ENCODE measurements at regions not wholly inside any gene's neighbourhood (a gene's known extent, or its start where the extent isn't known, plus 50 kb on each side); places are given as distances from the start of the nearest gene placed in this dataset.

DNA sequence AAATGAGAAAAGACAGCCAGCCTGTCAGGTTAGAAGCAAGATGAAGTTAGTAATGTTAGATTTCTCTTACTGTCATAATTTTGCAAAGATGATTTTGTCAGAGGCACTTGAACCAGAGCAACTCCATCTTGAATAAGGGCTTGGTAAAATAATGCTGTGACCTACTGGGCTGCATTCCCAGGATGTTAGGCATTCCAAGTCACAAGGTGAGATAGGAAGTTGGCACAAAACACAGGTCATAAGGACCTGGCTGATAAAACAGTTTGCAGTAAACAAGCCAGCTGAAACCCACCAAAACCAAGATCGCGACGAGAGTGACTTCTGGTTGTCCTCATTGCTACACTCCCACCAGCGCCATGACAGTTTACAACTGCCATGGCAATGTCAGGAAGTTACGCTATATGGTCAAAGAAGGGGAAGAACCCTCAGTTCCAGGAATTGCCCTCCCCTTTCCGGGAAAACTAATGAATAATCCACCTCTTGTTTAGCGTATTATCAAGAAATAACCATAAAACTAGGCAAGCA lies 1313.5 kb upstream of the TMEM132C start:
- TF ChIP-seq, protein P1, sequence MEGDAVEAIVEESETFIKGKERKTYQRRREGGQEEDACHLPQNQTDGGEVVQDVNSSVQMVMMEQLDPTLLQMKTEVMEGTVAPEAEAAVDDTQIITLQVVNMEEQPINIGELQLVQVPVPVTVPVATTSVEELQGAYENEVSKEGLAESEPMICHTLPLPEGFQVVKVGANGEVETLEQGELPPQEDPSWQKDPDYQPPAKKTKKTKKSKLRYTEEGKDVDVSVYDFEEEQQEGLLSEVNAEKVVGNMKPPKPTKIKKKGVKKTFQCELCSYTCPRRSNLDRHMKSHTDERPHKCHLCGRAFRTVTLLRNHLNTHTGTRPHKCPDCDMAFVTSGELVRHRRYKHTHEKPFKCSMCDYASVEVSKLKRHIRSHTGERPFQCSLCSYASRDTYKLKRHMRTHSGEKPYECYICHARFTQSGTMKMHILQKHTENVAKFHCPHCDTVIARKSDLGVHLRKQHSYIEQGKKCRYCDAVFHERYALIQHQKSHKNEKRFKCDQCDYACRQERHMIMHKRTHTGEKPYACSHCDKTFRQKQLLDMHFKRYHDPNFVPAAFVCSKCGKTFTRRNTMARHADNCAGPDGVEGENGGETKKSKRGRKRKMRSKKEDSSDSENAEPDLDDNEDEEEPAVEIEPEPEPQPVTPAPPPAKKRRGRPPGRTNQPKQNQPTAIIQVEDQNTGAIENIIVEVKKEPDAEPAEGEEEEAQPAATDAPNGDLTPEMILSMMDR (IDR thresholded peaks at IDR 0.05) = no peak
- no peak for TF ChIP-seq ZFX (IDR thresholded peaks at IDR 0.05; ENCODE audit: borderline replicate concordance)
